Vagina (tissue), 2 donors: ENCODE measurements at regions not wholly inside any gene's neighbourhood (a gene's known extent, or its start where the extent isn't known, plus 50 kb on each side); places are given as distances from the start of the nearest gene placed in this dataset.
"Not testable (repeated sequence)": the region's sequence is repeated elsewhere in the genome, so short reads cannot be mapped to it uniquely, and the experiment has no call there.

Source experiments
- DNase-seq, 2 donors: peaks; one replicate each; pipeline ENCODE4 v3.0.0-alpha.2; 2017; ENCODE audit errors: extremely low spot score in 2 of 2
- H3K27ac ChIP-seq: fragments of 200-600 bp; sonication (generic); one replicate; pipeline ENCODE4 v1.5.1; 2019
- H3K27me3 ChIP-seq: fragments of 200-600 bp; sonication (generic); one replicate; pipeline ENCODE4 v1.5.1; 2019
- H3K36me3 ChIP-seq, 2 donors: fragments of 200-600 bp; sonication (generic); one replicate each; pipeline ENCODE4 v1.5.1; 2017 to 2019
- H3K4me1 ChIP-seq: fragments of 200-600 bp; sonication (generic); one replicate; pipeline ENCODE4 v1.5.1; 2019
- H3K4me3 ChIP-seq, 2 donors: fragments of 200-600 bp; sonication (generic); 1 replicate in 1 of 2; 2 replicates in 1 of 2; pipeline ENCODE4 v1.5.1; 2016 to 2019
- H3K9me3 ChIP-seq: fragments of 200-600 bp; sonication (generic); one replicate; pipeline ENCODE4 v1.5.1; 2019
- CTCF ChIP-seq, 3 experiments: fragments of 450-650 bp in 2 of 3; fragments of 200-600 bp in 1 of 3; sonication (generic) in 1 of 3; IDR thresholded peaks; one replicate each; pipeline ENCODE4 v1.5.1; 2017 to 2019; ENCODE audit warnings: antibody characterized with exemption in 3 of 3, mild to moderate bottlenecking in 2 of 3, moderate library complexity in 2 of 3
- POLR2A ChIP-seq, 2 donors: fragments of 450-650 bp; IDR thresholded peaks; one replicate each; pipeline ENCODE4 v1.6.1; 2017; ENCODE audit warnings: antibody characterized with exemption in 2 of 2, mild to moderate bottlenecking in 2 of 2, moderate library complexity in 2 of 2
- POLR2AphosphoS5 ChIP-seq, 2 donors: sonication (generic); formaldehyde crosslinking; IDR thresholded peaks; one replicate each; pipeline ENCODE4 v1.9.0; 2017; ENCODE audit warnings: antibody characterized with exemption in 2 of 2, mild to moderate bottlenecking in 2 of 2, low read depth in 1 of 2; ENCODE audit not compliant: insufficient read depth in 1 of 2
- intact Hi-C: fragments of 100-400 bp; cut with DNase I; formaldehyde crosslinking; loops from one replicate; pipeline ENCODE4 v1.15.1; 2023

- H3K36me3 ChIP-seq: no peaks in the 10 kb centered on the region
- DNase-seq: no peak
- no peak overlapping the region for H3K4me3 ChIP-seq
- TF ChIP-seq POLR2A (IDR thresholded peaks at IDR 0.05): no peak
- TF ChIP-seq POLR2AphosphoS5 (IDR thresholded peaks at IDR 0.05; ENCODE audit: insufficient read depth in 1 of 2, low read depth in 1 of 2): no peak
- intact Hi-C loops: no loop called here
- no peak overlapping the region for H3K27ac ChIP-seq
- no peaks in the 10 kb centered on the region for H3K27me3 ChIP-seq
- H3K9me3 ChIP-seq: no peaks in the 10 kb centered on the region
- no peaks in the 10 kb centered on the region for H3K4me1 ChIP-seq
Measured at GRCh38 chr2:160568856-160569255, 75.2 kb upstream of the RBMS1 start.

- Histone ChIP-seq H3K9me3 (no peaks in the 10 kb centered on the region), H3K27ac (no peak overlapping the region), H3K4me3 (no peak overlapping the region), H3K4me1 (no peaks in the 10 kb centered on the region), H3K36me3 (no peaks in the 10 kb centered on the region), H3K27me3 (no peaks in the 10 kb centered on the region)
- TF ChIP-seq POLR2A (IDR thresholded peaks at IDR 0.05) (no peak), CTCF (IDR thresholded peaks at IDR 0.05) (no peak), POLR2AphosphoS5 (IDR thresholded peaks at IDR 0.05; ENCODE audit: insufficient read depth in 1 of 2, low read depth in 1 of 2) (no peak)
- intact Hi-C loops: no loop called here
- no peak for DNase-seq
Measured at GRCh38 chr2:160570376-160570775, 76.8 kb upstream of the RBMS1 start.

GRCh38 chr2:160574468-160575140, 81.0 kb upstream of the RBMS1 start:
- intact Hi-C loops: no loop called here
- H3K27ac ChIP-seq: no peak overlapping the region
- no peaks in the 10 kb centered on the region for H3K36me3 ChIP-seq
- no peak overlapping the region for H3K4me3 ChIP-seq
- no peaks in the 10 kb centered on the region for H3K9me3 ChIP-seq
- no peak for TF ChIP-seq POLR2A (IDR thresholded peaks at IDR 0.05)
- TF ChIP-seq POLR2AphosphoS5 (IDR thresholded peaks at IDR 0.05; ENCODE audit: insufficient read depth in 1 of 2, low read depth in 1 of 2): no peak
- TF ChIP-seq CTCF (IDR thresholded peaks at IDR 0.05): no peak
- H3K4me1 ChIP-seq: peaks cover 11% of the 10 kb centered on the region
- no peaks in the 10 kb centered on the region for H3K27me3 ChIP-seq
- no peak for DNase-seq

- H3K4me1 ChIP-seq: peaks cover 11% of the 10 kb centered on the region
- H3K27me3 ChIP-seq: no peaks in the 10 kb centered on the region
- no peaks in the 10 kb centered on the region for H3K36me3 ChIP-seq
- no peak for DNase-seq
- no peak overlapping the region for H3K4me3 ChIP-seq
- no peaks in the 10 kb centered on the region for H3K9me3 ChIP-seq
- no peak overlapping the region for H3K27ac ChIP-seq
- TF ChIP-seq CTCF (IDR thresholded peaks at IDR 0.05) (no peak), POLR2A (IDR thresholded peaks at IDR 0.05) (no peak), POLR2AphosphoS5 (IDR thresholded peaks at IDR 0.05; ENCODE audit: insufficient read depth in 1 of 2, low read depth in 1 of 2) (no peak)
- intact Hi-C loops: no loop called here
Measured at GRCh38 chr2:160575368-160575767, 81.8 kb upstream of the RBMS1 start.

GRCh38 chr2:160576054-160576499, 82.5 kb upstream of the RBMS1 start:
- intact Hi-C loops: no loop called here
- Histone ChIP-seq H3K9me3 (no peaks in the 10 kb centered on the region), H3K36me3 (no peaks in the 10 kb centered on the region), H3K27ac (no peak overlapping the region), H3K27me3 (no peaks in the 10 kb centered on the region), H3K4me1 (peaks cover 11% of the 10 kb centered on the region), H3K4me3 (no peak overlapping the region)
- TF ChIP-seq POLR2AphosphoS5 (IDR thresholded peaks at IDR 0.05; ENCODE audit: insufficient read depth in 1 of 2, low read depth in 1 of 2) (no peak), CTCF (IDR thresholded peaks at IDR 0.05) (no peak), POLR2A (IDR thresholded peaks at IDR 0.05) (no peak)
- no peak for DNase-seq

- H3K4me3 ChIP-seq, DNase-seq, H3K9me3 ChIP-seq, H3K27me3 ChIP-seq, H3K27ac ChIP-seq, H3K36me3 ChIP-seq, intact Hi-C loops: not testable (repeated sequence)
- H3K4me1 ChIP-seq: peaks cover 13% of the 10 kb centered on the region
Measured at GRCh38 chr2:160577081-160577480, 83.5 kb upstream of the RBMS1 start.
